Omental fat pad (tissue), 3 donors: ENCODE measurements at regions not wholly inside any gene's neighbourhood (a gene's known extent, or its start where the extent isn't known, plus 50 kb on each side); places are given as distances from the start of the nearest gene placed in this dataset. TPM values are rescaled to one million over a fixed set of nuclear protein-coding genes. Genes with fewer than 3 reads are reported as not detected.

Experiments used
- ATAC-seq: fragments of 150-250 bp; one replicate; pipeline ENCODE4 v1.9.1; 2016; ENCODE audit warnings: mild to moderate bottlenecking, moderate library complexity; ENCODE audit not compliant: low FRiP score
- DNase-seq: peaks from one replicate; pipeline ENCODE4 v3.0.0-alpha.2; 2019; ENCODE audit warnings: low spot score
- small RNA-seq: library from RNA; depleted of rRNA; stranded (forward); fragments of <200 nt; gene quantifications from one replicate; pipeline ENCODE3, GENCODE V24; 2016
- TF ChIP-seq, protein P1 (sequence below), 3 donors: fragments of 450-650 bp; IDR thresholded peaks; one replicate each; pipeline ENCODE4 v1.5.1; 2016 to 2017; ENCODE audit warnings: antibody characterized with exemption in 3 of 3, mild to moderate bottlenecking in 3 of 3, moderate library complexity in 2 of 3

DNA sequence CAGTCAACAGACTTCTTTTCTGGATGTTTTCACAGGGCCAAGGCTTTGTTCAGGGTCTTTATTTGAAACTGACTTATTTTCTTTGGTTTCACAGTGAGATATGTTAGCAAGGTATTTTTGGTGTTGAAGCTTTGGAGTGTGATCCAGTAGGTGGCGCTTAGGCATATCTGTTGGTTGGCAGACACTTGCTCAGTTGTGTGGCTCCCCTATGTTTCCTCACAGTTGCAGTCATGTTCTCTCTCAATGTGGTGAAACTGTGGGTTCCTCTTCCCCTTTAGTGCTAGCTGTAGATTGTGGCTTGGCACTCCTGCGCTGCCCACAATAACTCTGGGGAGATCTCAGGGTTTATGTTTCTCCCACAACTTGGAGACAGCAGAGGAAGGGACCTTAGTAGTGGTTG, 460.8 kb downstream of the SLITRK2 start:
- no peak for DNase-seq
- ATAC-seq, result no peak
- TF ChIP-seq, protein P1, sequence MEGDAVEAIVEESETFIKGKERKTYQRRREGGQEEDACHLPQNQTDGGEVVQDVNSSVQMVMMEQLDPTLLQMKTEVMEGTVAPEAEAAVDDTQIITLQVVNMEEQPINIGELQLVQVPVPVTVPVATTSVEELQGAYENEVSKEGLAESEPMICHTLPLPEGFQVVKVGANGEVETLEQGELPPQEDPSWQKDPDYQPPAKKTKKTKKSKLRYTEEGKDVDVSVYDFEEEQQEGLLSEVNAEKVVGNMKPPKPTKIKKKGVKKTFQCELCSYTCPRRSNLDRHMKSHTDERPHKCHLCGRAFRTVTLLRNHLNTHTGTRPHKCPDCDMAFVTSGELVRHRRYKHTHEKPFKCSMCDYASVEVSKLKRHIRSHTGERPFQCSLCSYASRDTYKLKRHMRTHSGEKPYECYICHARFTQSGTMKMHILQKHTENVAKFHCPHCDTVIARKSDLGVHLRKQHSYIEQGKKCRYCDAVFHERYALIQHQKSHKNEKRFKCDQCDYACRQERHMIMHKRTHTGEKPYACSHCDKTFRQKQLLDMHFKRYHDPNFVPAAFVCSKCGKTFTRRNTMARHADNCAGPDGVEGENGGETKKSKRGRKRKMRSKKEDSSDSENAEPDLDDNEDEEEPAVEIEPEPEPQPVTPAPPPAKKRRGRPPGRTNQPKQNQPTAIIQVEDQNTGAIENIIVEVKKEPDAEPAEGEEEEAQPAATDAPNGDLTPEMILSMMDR (IDR thresholded peaks at IDR 0.05), result no peak

Small RNA genes in the stretch of these regions (small RNA-seq; reads per million reads assigned to genes)
- gene MIR888 (not detected), gene MIR890 (not detected), gene MIR891A (4.0 reads per million, percentile 70 among the genes with 10 or more reads in this experiment), gene MIR891B (not detected), gene MIR892A (not detected), gene MIR892B (not detected), gene MIR892C (not detected)
